GM21723 (cell line): ENCODE measurements at regions not wholly inside any gene's neighbourhood (a gene's known extent, or its start where the extent isn't known, plus 50 kb on each side); places are given as distances from the start of the nearest gene placed in this dataset.

Experiments
- ATAC-seq: cut with Tn5 transposase; IDR thresholded peaks from one replicate; pipeline ENCODE4 v1.9.1; 2021; ENCODE audit warnings: mild to moderate bottlenecking, moderate library complexity; ENCODE audit not compliant: unreplicated experiment

DNA sequence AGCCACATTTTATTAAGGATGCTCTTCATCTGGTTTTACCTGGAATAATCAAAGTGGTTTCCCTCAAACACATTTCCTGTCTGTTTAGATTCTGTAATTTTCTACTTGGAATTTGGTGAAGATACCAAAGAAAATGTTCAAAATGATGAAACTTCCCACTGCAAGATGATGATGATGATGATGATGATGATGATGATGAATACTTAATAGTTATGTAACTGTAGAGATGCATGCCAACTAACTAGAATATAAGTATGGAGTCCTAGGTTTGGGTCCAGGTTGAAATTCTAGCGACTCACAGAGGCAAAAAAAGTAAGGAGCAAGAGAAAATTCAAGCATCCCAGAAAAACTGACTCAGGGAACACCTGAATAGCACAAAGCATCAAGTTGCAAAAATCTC is 104.0 kb upstream of the KIAA1217 start:
- no peak for ATAC-seq

DNA sequence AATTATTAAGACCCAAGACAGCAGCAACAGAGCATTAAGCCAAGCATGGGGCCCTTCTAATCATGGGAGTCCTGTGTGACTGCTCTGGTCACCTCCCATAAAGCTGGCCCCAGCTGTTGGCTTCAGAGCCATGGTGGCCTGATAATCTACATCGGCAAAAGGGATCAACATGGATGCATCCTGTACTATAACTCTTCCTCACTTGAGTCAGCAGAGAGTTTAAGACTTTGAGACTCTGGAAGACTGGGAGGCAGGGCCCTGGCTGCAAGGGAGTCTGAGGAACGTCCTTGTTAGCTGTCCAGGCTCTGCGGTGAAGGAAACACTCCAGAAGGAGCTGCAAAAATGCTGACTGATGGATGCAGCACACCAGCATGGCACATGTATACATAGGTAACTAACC is 95.0 kb upstream of the KIAA1217 start:
- no peak for ATAC-seq

GRCh38 chr10:24114556-24114955 is 94.4 kb upstream of the KIAA1217 start:
- ATAC-seq, result no peak

DNA sequence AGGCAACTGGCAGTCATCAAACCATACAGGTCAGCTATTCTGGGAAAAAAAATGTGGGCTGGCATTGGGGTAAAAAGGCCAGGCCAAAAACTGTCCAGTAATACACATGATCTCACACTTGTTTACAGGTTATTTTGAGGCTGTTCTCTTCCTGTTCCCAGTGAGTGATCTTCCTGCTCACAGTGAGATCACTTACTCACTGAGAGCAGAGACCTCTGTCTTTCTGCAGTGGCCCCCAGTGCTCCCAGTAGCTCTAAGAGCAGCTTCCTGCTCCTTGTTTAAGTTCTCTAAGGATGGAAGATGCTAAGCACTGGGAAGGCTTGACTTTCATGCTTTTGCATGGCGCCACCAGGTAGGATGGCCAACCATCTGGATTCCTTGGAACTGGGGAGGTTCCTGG is 93.5 kb upstream of the KIAA1217 start:
- no peak for ATAC-seq

GRCh38 chr10:24118246-24118645 is 90.7 kb upstream of the KIAA1217 start:
- ATAC-seq, result no peak

DNA sequence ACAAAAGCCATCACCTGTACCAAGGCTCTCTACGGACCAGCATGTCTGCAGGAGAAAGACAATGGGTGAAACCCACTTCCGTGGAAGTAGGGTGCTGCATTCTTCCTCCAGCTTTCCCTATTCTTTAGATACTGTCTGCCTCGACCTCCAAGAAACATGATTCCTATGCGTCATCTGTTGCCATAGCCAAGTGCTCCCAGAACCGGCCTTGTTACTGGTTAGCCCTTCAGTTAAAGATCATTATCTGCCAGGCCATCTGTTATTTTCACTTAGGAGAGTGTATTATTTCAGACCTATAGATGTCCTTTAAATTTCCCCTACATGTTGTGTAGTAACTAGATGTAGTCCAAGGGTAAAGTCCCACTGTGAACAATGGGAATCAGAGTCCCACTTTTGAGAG is 89.0 kb upstream of the KIAA1217 start:
- ATAC-seq, result no peak

GRCh38 chr10:24120646-24121045 is 88.3 kb upstream of the KIAA1217 start:
- no peak for ATAC-seq

DNA sequence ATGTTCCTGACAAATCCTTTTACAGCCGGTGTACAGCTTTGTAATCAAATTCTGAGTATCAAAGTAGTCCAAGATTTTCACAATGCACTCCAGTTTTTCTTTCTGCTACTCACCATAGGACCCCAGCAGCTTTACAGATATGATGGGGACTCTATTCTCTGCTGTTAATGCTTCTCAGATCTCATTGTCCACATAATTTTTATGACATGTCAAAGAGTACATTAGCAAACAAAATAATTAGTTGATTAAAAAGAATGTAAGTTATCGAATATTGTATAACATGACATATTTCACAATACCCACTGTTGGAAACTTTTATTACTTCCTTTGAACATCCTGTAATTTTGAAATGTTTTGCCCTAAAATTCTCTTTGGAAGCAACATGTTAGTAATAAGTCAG is 81.4 kb upstream of the KIAA1217 start:
- no peak for ATAC-seq

GRCh38 chr10:24128066-24128730 is 80.7 kb upstream of the KIAA1217 start:
- no peak for ATAC-seq

DNA sequence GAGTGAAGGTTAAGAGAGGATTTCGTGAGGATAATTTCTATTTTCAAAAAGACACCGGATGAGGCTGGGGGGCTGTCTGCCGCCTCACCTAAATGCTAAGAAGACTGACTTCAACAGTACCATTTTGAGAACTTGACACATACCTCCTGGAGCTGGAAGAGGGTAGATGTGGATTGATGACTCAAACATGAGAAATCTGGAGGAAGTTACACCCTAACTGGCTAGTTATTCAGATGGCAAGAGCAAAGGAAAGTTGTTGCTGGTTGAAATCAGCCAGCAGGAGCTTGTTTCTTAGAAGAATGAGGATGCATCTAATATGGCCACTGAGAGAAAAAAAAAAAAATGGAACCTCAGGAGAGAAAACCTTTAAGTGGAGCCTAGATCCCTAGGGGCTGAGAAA is 76.2 kb upstream of the KIAA1217 start:
- ATAC-seq, result no peak

DNA sequence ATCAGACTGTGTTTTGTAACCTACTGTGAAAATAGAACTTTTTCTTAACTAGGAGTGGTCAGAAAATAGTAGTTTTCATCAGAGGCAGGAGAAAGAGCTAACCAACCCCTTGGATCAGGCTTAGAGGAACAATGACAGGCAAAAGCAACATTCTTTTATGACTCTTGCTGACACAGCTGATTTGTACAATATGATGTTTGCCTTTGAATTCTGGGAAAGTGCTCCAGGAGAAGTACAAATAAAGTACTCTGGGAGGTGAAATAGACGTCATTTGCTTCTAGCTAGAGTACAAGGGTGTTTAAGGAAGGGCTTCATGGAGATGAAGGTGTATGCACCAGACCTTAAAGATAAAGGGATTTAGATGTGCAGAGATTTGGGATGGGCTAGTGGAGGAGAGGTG is 75.1 kb upstream of the KIAA1217 start:
- ATAC-seq, result no peak

DNA sequence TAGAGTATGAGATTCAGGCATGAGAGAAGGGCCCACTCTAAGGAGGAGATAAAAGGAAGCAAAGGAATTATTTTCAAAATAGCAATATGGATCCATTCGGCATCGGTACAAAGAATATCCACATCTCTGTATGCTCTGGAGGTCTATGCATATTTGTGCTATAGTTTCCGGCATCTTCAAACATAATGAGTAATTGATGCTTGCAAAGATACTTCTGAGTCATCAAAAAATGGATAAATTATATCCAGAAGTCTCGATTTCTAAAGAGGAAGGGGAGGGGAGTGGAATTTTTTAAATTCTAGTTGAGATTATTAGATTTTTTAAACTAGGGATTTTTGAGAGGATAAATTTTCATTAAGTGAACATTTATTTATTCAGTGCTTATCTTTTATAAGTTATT is 72.9 kb upstream of the KIAA1217 start:
- no peak for ATAC-seq

DNA sequence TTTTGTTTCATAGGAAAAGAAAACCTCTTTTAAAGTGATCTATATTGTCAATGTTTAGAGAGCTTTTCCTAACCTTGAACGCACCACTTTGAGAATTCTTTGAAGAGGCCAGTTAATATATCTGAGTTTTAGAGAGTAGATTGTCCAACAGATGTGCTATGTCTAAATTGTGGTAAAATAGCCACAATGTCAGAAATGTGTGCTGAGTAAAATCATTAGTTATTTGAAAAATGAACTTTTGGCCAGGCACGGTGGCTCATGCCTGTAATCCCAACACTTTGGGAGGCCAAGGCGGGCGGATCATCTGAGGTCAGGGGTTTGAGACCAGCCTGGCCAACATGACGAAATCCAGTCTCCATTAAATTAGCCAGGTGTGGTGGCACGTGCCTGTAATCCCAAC is 61.6 kb upstream of the KIAA1217 start:
- no peak for ATAC-seq

DNA sequence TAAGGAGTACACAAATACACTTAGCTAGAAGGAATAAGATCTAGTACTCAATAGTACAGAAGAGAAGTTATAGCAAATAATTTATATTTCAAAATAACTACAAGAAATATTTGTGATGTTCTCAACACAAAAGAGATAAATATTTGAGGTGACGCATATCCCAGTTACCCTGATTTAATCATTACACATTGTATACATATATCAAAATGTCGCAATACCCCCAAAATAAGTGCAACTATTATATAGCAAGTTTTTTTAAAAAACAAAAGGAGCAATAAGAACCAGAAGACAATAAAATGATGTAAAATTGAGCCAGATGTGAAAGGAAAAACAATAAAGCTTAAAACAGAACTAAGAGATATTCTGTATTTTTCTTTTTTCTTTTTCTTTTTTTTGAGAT is 59.3 kb upstream of the KIAA1217 start:
- ATAC-seq, result no peak

GRCh38 chr10:24150853-24151252 is 58.1 kb upstream of the KIAA1217 start:
- no peak for ATAC-seq

DNA sequence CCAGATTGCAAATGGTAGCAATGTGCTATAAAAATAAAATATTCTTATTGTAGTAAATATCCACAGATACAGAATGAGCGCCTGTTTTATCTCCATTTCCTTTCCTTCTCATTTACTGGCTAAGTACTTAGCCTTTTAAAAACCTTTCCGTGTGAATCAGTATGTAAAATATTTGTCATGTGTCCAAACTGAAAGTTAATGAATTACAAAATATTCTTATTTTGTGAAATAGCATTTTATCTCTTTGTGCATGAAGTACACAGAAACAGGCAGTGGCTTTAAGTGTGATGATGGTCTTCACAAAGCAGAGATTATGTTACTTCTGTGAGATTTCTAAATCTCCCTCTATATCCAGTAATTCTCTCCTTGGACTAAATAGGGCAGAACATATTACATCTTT is 56.7 kb upstream of the KIAA1217 start:
- no peak for ATAC-seq

DNA sequence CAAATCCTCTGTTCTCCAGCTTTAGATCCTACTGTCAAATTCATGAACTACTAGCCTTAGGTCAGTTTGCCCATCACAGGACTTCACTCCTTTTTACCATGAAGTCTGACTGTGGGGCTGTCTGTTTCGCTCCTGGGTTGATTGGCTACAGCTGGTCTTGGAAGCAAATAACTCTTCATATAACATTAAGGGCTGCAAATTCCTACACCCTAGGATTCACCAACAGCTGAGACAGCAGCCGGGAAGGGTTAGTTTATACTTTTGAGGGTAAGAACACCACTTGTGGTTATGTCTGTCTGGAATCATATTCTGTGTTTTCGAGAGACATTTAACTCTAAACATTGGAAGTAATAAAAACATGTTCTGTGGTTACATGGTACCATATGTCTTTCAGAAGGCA is 55.9 kb upstream of the KIAA1217 start:
- ATAC-seq, result no peak

DNA sequence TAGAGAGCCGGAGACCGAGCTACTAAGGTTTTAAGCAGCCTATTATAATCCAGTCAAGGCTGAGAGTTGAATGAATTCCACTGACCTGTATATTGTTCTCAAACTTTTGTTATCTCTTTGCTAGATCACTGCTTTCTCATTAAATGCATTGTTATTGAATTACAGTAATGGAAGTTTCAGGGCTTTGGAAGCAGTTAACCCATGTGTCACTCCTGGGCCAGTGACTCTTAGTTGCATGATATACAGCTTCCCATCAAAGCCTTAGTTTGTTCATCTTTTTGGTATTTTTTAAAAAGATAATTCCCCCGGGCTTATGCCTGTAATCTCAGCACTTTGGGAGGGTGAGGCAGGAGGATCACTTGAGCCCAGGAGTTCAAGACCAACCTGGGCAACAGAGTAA is 55.4 kb upstream of the KIAA1217 start:
- ATAC-seq, result no peak

- ATAC-seq, result no peak
These were observed 52.3 kb upstream of the KIAA1217 start for GRCh38 chr10:24156686-24157085.

GRCh38 chr10:24157567-24157966 is 51.4 kb upstream of the KIAA1217 start:
- no peak for ATAC-seq
